ENCODE measurements at regions not wholly inside any gene's neighbourhood (a gene's known extent, or its start where the extent isn't known, plus 50 kb on each side); places are given as distances from the start of the nearest gene placed in this dataset.
A peak's percentile ranks its signal among the peaks of the same experiment; 100 is the strongest.

DNA sequence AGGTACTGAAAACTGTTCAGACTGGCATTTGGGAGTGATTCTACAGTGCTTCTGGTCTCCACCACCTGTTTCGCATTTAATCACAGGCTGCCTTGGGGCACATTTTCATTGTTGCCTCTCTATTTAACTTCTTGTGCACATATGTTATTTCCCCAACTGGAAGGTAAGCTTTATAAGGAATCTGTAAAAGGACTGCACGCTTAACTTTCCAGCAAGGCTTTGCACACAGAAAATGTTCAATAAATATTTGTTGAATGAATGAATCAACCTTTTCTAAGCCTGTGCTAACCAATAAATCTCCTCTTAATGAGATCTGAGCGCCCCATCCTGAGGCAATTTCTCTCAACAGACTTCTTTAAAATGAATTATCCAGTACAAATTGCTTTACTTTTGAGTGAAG lies 84.3 kb upstream of the ARHGAP29 start:
- Histone ChIP-seq H2AFZ (ENCODE audit: low read length) (no peak overlapping the region), H3K9me2 (replicated peaks; ENCODE audit: low read length) (no peaks in the 10 kb centered on the region), H3K9ac (ENCODE audit: low read length) (peak overlapping the region; percentile 84), H3K27me3 (ENCODE audit: low read length) (no peaks in the 10 kb centered on the region), H4K20me1 (ENCODE audit: low read length) (no peaks in the 10 kb centered on the region), H3K36me3 (ENCODE audit: low read depth, low read length) (no peaks in the 10 kb centered on the region), H3K4me1 (ENCODE audit: insufficient read depth, low read length) (peaks cover 83% of the 10 kb centered on the region), H3K27ac (ENCODE audit: low read length) (peak overlapping the region; percentile 98), H3K9me3 (ENCODE audit: low read length) (no peaks in the 10 kb centered on the region), H3K4me2 (ENCODE audit: low read length) (peak overlapping the region; percentile 79), H3F3A (ENCODE audit: low read length, unreplicated experiment) (peaks cover 33% of the 10 kb centered on the region), H3K4me3 (ENCODE audit: low read length) (no peak overlapping the region), H3K79me2 (ENCODE audit: low read length) (peaks cover 21% of the 10 kb centered on the region)
- CTCF ChIA-PET, result interaction anchor here (0.6 kb wide), 1 partner anchor 104 kb away, joined by 3 read pairs; no protein-coding TSS in a partner anchor
- DNase-seq (peak; percentile 94), ATAC-seq (peak; percentile 10)
- BruUV-seq (replicated peaks), result no TSS peak
- POLR2A ChIA-PET (ENCODE audit: unreplicated experiment), result interaction anchor here (0.5 to 1.6 kb wide), 5 partner anchors 54 to 86 kb away, joined by 3 to 11 read pairs (median 4); no protein-coding TSS in a partner anchor
- intact Hi-C loops (cut with micrococcal nuclease), result loop anchor here (1.0 to 5.0 kb wide), 4 partner anchors 17 to 67 kb away; no protein-coding TSS in a partner anchor
- TF ChIP-seq EZH2 (IDR thresholded peaks at IDR 0.05; ENCODE audit: low read length, unreplicated experiment) (no peak), EZH2phosphoT487 (IDR thresholded peaks at IDR 0.05; ENCODE audit: borderline replicate concordance, low read length) (no peak)
- TF ChIP-seq, protein P1, sequence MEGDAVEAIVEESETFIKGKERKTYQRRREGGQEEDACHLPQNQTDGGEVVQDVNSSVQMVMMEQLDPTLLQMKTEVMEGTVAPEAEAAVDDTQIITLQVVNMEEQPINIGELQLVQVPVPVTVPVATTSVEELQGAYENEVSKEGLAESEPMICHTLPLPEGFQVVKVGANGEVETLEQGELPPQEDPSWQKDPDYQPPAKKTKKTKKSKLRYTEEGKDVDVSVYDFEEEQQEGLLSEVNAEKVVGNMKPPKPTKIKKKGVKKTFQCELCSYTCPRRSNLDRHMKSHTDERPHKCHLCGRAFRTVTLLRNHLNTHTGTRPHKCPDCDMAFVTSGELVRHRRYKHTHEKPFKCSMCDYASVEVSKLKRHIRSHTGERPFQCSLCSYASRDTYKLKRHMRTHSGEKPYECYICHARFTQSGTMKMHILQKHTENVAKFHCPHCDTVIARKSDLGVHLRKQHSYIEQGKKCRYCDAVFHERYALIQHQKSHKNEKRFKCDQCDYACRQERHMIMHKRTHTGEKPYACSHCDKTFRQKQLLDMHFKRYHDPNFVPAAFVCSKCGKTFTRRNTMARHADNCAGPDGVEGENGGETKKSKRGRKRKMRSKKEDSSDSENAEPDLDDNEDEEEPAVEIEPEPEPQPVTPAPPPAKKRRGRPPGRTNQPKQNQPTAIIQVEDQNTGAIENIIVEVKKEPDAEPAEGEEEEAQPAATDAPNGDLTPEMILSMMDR (conservative IDR thresholded peaks at IDR 0.05; ENCODE audit: low read depth, low read length), result no peak

DNA sequence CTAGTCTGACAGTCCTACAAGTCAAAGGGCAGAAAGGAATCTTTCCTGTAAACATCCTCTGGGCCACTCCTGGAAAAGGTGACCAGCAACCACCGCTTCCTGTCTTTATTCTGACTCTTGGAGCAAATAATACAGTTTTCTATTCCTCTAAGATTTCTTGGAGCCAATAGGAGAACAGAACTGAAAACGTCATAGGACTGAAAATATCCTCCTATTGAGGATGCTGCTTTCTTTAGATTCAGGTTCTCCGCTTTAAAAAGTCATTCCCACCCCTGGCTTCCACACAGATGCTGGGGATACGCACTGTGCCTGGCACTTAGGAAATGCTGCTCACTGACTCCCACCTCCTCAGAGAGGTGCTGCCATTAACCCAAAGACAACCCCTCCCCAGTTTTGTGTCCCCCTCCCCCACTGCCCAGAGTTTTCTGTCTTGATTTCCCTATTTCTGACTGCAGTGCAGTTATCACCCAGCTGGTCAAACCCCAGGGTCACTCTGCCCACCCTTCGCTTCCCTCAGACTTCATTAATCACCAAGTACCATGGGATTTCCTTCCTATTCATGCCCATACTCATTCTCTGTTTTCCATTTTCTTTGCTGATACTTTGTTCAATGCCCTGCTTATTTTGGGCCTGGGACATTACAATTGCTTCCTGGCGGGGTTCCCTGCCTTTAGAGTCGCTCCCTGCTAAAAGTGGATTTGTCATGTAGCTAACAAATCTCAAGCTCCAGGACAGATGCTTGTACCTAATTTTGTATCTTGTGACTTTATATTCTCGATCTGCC lies 82.1 kb upstream of the ARHGAP29 start:
- no peak overlapping the region for H2AFZ ChIP-seq (ENCODE audit: low read length)
- no TSS peak for BruUV-seq (replicated peaks)
- intact Hi-C loops (cut with micrococcal nuclease), result loop anchor here (5.0 kb wide), 1 partner anchor 32 kb away; no protein-coding TSS in a partner anchor
- no peaks in the 10 kb centered on the region for H4K20me1 ChIP-seq (ENCODE audit: low read length)
- no peak overlapping the region for H3K27ac ChIP-seq (ENCODE audit: low read length)
- H3K9me2 ChIP-seq (replicated peaks; ENCODE audit: low read length), result no peaks in the 10 kb centered on the region
- TF ChIP-seq, protein P1 (conservative IDR thresholded peaks at IDR 0.05; ENCODE audit: low read depth, low read length), result no peak
- no peak for TF ChIP-seq EZH2phosphoT487 (IDR thresholded peaks at IDR 0.05; ENCODE audit: borderline replicate concordance, low read length)
- TF ChIP-seq EZH2 (IDR thresholded peaks at IDR 0.05; ENCODE audit: low read length, unreplicated experiment), result no peak
- H3K9me3 ChIP-seq (ENCODE audit: low read length), result no peaks in the 10 kb centered on the region
- DNase-seq (peak; percentile 43), ATAC-seq (no peak)
- H3K4me3 ChIP-seq (ENCODE audit: low read length), result no peak overlapping the region
- H3K27me3 ChIP-seq (ENCODE audit: low read length), result no peaks in the 10 kb centered on the region
- peaks cover 72% of the 10 kb centered on the region for H3K4me1 ChIP-seq (ENCODE audit: insufficient read depth, low read length)
- no peaks in the 10 kb centered on the region for H3K36me3 ChIP-seq (ENCODE audit: low read depth, low read length)
- ChIA-PET POLR2A (ENCODE audit: unreplicated experiment) (no interaction called here), CTCF (no interaction called here)
- peaks cover 19% of the 10 kb centered on the region for H3K79me2 ChIP-seq (ENCODE audit: low read length)
- H3F3A ChIP-seq (ENCODE audit: low read length, unreplicated experiment), result peaks cover 22% of the 10 kb centered on the region
- H3K4me2 ChIP-seq (ENCODE audit: low read length), result no peak overlapping the region
- H3K9ac ChIP-seq (ENCODE audit: low read length), result no peak overlapping the region

DNA sequence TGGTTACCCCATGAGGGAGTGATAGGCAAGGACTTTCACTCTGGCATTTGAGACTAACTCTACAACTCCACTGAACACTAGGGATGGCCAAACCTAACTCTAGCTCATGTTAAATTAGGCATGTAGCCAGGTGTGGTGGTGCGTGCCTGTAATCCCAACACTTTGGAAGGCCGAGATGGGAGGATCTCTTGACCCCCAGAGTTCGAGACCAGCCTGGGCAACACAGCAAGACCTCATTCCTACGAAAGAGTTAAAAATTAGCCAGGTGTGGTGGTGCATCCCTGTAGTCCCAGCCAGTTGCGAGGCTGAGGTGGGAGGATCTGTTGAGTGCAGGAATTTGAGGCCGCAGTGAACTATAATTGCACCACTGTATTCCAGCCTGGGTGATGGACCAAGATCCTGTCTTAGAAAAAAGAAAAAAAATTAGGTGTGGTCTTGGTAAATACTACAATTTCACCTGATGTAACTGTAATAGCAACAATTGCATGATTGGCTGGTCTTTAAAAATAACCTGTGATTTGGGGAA lies 81.2 kb upstream of the ARHGAP29 start:
- Histone ChIP-seq H3K9me3 (ENCODE audit: low read length) (no peaks in the 10 kb centered on the region), H3K36me3 (ENCODE audit: low read depth, low read length) (no peaks in the 10 kb centered on the region), H3K79me2 (ENCODE audit: low read length) (peaks cover 19% of the 10 kb centered on the region), H3K4me1 (ENCODE audit: insufficient read depth, low read length) (peaks cover 64% of the 10 kb centered on the region), H3K27me3 (ENCODE audit: low read length) (no peaks in the 10 kb centered on the region), H3K4me2 (ENCODE audit: low read length) (no peak overlapping the region), H3K27ac (ENCODE audit: low read length) (no peak overlapping the region), H3F3A (ENCODE audit: low read length, unreplicated experiment) (peaks cover 15% of the 10 kb centered on the region), H4K20me1 (ENCODE audit: low read length) (no peaks in the 10 kb centered on the region), H3K9ac (ENCODE audit: low read length) (no peak overlapping the region), H3K9me2 (replicated peaks; ENCODE audit: low read length) (no peaks in the 10 kb centered on the region), H3K4me3 (ENCODE audit: low read length) (no peak overlapping the region), H2AFZ (ENCODE audit: low read length) (no peak overlapping the region)
- ChIA-PET CTCF (interaction anchor here (0.6 kb wide), 1 partner anchor 60 kb away, joined by 3 read pairs; no protein-coding TSS in a partner anchor), POLR2A (ENCODE audit: unreplicated experiment) (no interaction called here)
- BruUV-seq (replicated peaks), result no TSS peak
- no peak for DNase-seq
- TF ChIP-seq, protein P1 (conservative IDR thresholded peaks at IDR 0.05; ENCODE audit: low read depth, low read length), result no peak
- TF ChIP-seq EZH2 (IDR thresholded peaks at IDR 0.05; ENCODE audit: low read length, unreplicated experiment) (no peak), EZH2phosphoT487 (IDR thresholded peaks at IDR 0.05; ENCODE audit: borderline replicate concordance, low read length) (no peak)
- intact Hi-C loops (cut with micrococcal nuclease), result no loop called here
- ATAC-seq, result no peak
